PFSK-1 (cell line): ENCODE measurements at regions not wholly inside any gene's neighbourhood (a gene's known extent, or its start where the extent isn't known, plus 50 kb on each side); places are given as distances from the start of the nearest gene placed in this dataset.

Experiments
- POLR2AphosphoS5 ChIP-seq: IDR thresholded peaks from 2 replicates; pipeline ENCODE4 v1.6.1; 2012; ENCODE audit warnings: low read depth, mild to moderate bottlenecking, control low read depth, low read length, moderate library complexity
- SIN3A ChIP-seq: IDR thresholded peaks from 2 replicates; pipeline ENCODE4 v1.6.1; 2012; ENCODE audit warnings: mild to moderate bottlenecking, low read length, moderate library complexity, borderline replicate concordance; ENCODE audit not compliant: insufficient read depth
- TAF1 ChIP-seq: IDR thresholded peaks from 2 replicates; pipeline ENCODE4 v1.6.1; 2012; ENCODE audit warnings: low read length, control low read depth, borderline replicate concordance; ENCODE audit not compliant: insufficient read depth
- TF ChIP-seq, protein P1 (sequence below), 2 experiments: IDR thresholded peaks; 2 replicates each; pipeline versions ENCODE4 v1.6.1 to v1.8.0; 2011 to 2012; ENCODE audit warnings: low read depth in 2 of 2, low read length in 2 of 2, control low read depth in 1 of 2, inconsistent platforms in 1 of 2, mild to moderate bottlenecking in 1 of 2, moderate library complexity in 1 of 2; ENCODE audit not compliant: insufficient read depth in 1 of 2

- TF ChIP-seq, protein P1, sequence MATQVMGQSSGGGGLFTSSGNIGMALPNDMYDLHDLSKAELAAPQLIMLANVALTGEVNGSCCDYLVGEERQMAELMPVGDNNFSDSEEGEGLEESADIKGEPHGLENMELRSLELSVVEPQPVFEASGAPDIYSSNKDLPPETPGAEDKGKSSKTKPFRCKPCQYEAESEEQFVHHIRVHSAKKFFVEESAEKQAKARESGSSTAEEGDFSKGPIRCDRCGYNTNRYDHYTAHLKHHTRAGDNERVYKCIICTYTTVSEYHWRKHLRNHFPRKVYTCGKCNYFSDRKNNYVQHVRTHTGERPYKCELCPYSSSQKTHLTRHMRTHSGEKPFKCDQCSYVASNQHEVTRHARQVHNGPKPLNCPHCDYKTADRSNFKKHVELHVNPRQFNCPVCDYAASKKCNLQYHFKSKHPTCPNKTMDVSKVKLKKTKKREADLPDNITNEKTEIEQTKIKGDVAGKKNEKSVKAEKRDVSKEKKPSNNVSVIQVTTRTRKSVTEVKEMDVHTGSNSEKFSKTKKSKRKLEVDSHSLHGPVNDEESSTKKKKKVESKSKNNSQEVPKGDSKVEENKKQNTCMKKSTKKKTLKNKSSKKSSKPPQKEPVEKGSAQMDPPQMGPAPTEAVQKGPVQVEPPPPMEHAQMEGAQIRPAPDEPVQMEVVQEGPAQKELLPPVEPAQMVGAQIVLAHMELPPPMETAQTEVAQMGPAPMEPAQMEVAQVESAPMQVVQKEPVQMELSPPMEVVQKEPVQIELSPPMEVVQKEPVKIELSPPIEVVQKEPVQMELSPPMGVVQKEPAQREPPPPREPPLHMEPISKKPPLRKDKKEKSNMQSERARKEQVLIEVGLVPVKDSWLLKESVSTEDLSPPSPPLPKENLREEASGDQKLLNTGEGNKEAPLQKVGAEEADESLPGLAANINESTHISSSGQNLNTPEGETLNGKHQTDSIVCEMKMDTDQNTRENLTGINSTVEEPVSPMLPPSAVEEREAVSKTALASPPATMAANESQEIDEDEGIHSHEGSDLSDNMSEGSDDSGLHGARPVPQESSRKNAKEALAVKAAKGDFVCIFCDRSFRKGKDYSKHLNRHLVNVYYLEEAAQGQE (IDR thresholded peaks at IDR 0.05; ENCODE audit: insufficient read depth in 1 of 2, low read depth in 2 of 2, low read length in 2 of 2): no peak
- no peak for TF ChIP-seq POLR2AphosphoS5
- TF ChIP-seq SIN3A: no peak
- TF ChIP-seq TAF1: no peak
These were observed 503.2 kb downstream of the OTOL1 start for GRCh38 chr3:161999846-162000245.
